Activated T-helper 1 cell treated with anti-CD3 and anti-CD28 coated beads, Interleukin-12 subunit alpha, Interleukin-12 subunit beta, Interleukin-2, Interleukin-4 antibody, amounts not matched to agents 30 ng/mL and 10 ng/mL and 1 ng/mL, durations not matched to agents 14 hours and 24 hours and 36 hours (primary cell): ENCODE measurements at regions not wholly inside any gene's neighbourhood (a gene's known extent, or its start where the extent isn't known, plus 50 kb on each side); places are given as distances from the start of the nearest gene placed in this dataset.
"Not testable (repeated sequence)": the region's sequence is repeated elsewhere in the genome, so short reads cannot be mapped to it uniquely, and the experiment has no call there.

ENCODE experiments used
- DNase-seq: peaks from one replicate; pipeline ENCODE4 v3.0.0; 2021; ENCODE audit warnings: low spot score
- H3K27ac Mint-ChIP-seq: one replicate; pipeline ENCODE4 v1.8.0; 2021; ENCODE audit warnings: mild to moderate bottlenecking, mixed read lengths
- H3K27me3 Mint-ChIP-seq: one replicate; pipeline ENCODE4 v1.8.0; 2022; ENCODE audit warnings: mild to moderate bottlenecking, moderate library complexity, mixed read lengths; ENCODE audit not compliant: insufficient read depth
- H3K36me3 Mint-ChIP-seq: one replicate; pipeline ENCODE4 v1.8.0; 2021; ENCODE audit warnings: low read depth, mixed read lengths
- H3K4me1 Mint-ChIP-seq: one replicate; pipeline ENCODE4 v1.8.0; 2021; ENCODE audit warnings: low read depth, mixed read lengths
- H3K4me3 Mint-ChIP-seq: one replicate; pipeline ENCODE4 v1.8.0; 2021; ENCODE audit warnings: mild to moderate bottlenecking, moderate library complexity, mixed read lengths
- H3K9me3 Mint-ChIP-seq: one replicate; pipeline ENCODE4 v1.8.0; 2021; ENCODE audit warnings: mixed read lengths
- intact Hi-C: fragments of 100-400 bp; cut with micrococcal nuclease; formaldehyde crosslinking; loops from one replicate; pipeline ENCODE4 v1.15.1; 2024

DNA sequence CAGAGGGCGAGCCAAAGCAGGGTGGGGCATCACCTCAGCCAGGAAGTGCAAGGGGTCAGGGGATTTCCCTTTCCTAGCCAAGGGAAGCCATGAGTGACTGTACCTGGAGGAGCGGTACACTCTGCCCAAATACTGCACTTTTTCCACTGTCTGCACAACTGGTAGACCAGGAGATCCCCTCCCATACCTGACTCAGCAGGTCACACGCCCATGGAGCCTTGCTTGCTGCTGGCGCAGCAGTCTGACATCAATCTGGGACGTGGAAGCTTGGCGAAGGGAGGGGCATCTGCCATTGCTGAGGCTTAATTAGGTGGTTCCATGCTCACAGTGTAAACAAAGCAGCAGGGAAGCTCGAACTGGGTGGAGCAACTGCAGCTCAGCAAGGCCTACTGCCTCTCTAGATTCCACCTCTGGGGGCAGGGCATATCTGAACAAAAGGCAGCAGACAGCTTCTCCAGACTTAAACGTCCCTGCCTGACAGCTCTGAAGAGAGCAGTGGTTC, 217.7 kb downstream of the LHFPL1 start:
- intact Hi-C loops, H3K4me3 Mint-ChIP-seq, H3K27me3 Mint-ChIP-seq, DNase-seq, H3K27ac Mint-ChIP-seq, H3K4me1 Mint-ChIP-seq, H3K36me3 Mint-ChIP-seq, H3K9me3 Mint-ChIP-seq: not testable (repeated sequence)

DNA sequence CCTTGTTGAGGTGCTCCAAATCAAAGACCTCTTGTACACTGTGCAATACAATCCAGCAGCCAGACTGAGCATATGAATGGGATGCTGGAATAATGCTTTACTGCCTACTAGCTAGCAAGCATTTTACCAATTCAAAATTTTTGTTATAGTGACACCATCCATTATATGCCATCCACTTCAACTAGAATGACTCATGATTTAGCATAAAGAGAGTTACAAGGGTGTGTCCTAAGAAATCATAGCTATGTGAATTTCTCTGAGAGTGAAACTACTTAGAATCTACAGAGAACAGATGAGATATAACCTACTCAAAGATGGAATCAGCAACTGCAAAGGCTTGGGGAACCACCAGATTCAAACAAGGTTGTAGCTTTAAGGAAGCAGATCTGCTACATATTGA, 221.9 kb downstream of the LHFPL1 start:
- Mint-ChIP-seq H3K4me1 (no peaks in the 10 kb centered on the region), H3K27ac (no peak overlapping the region), H3K27me3 (no peaks in the 10 kb centered on the region), H3K36me3 (no peaks in the 10 kb centered on the region), H3K4me3 (no peak overlapping the region), H3K9me3 (no peaks in the 10 kb centered on the region)
- intact Hi-C loops: no loop called here
- DNase-seq: no peak

DNA sequence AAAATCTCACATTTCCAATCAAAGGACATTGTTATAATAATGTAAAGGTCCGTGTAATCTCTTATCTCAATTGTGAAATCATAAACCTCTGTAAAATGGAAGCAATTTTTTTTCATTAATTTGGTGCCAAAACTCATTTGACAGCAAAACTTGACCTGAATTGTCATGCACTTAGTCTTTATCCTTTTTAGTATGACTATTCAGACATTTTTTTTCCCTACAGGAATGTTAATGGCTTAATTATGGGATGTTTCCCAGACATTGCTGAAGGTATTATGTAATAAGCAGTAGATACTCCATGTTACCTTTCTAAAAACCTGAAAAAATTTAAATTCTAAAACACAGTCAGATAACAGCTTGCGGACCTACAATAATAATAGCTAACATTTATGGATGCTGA, 228.9 kb downstream of the LHFPL1 start:
- H3K9me3 Mint-ChIP-seq: no peaks in the 10 kb centered on the region
- H3K27me3 Mint-ChIP-seq: no peaks in the 10 kb centered on the region

DNA sequence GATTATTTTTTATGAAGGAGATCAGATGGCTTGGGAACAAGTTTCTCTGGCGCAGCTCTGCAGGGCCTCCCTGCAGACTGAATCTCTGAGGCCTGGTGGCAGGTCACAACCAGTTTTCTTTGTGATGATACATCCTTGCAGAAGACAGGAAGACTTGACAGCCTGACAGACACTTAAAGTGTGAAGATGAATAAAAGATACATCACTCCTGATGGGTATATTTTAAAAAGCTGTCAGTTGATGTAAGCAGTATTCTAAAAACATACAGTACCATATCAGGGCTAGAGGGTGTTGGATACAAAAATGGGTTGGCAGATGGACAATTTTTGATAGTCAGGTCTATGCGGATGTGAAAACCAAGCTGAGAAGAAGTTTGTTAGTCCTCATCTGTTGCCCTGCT, 239.5 kb downstream of the LHFPL1 start:
- DNase-seq: no peak
- Mint-ChIP-seq H3K36me3 (no peaks in the 10 kb centered on the region), H3K27ac (no peak overlapping the region), H3K4me1 (no peaks in the 10 kb centered on the region), H3K4me3 (no peak overlapping the region), H3K27me3 (no peaks in the 10 kb centered on the region), H3K9me3 (no peaks in the 10 kb centered on the region)
- intact Hi-C loops: no loop called here

More for the DNA sequence above, 228.9 kb downstream of the LHFPL1 start:
- Mint-ChIP-seq H3K27ac (no peak overlapping the region), H3K36me3 (no peaks in the 10 kb centered on the region), H3K4me3 (no peak overlapping the region), H3K4me1 (no peaks in the 10 kb centered on the region)
- DNase-seq: no peak
- intact Hi-C loops: no loop called here

DNA sequence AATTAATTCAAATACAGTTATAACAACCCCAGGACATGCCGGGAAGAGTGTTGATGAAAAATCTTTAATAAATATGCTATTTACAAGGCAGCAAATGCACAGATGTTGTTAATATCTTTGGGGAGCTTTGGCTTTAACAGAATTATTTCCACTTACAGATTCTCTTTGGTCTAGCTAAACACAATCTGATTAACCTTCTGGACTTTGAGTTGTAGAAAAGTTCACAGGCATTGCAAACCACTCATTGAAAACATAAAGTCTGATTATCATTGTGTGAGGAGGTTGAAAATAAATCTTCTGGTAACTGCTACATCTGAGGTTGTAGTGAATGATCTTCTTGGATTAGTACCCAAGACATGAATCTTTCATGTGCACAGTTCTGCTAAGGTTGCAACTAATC, 255.6 kb downstream of the LHFPL1 start:
- intact Hi-C loops: no loop called here
- no peak overlapping the region for H3K4me3 Mint-ChIP-seq
- H3K27me3 Mint-ChIP-seq: no peaks in the 10 kb centered on the region
- no peak for DNase-seq
- H3K9me3 Mint-ChIP-seq: no peaks in the 10 kb centered on the region
- H3K36me3 Mint-ChIP-seq: no peaks in the 10 kb centered on the region
- no peaks in the 10 kb centered on the region for H3K4me1 Mint-ChIP-seq
- H3K27ac Mint-ChIP-seq: no peak overlapping the region

DNA sequence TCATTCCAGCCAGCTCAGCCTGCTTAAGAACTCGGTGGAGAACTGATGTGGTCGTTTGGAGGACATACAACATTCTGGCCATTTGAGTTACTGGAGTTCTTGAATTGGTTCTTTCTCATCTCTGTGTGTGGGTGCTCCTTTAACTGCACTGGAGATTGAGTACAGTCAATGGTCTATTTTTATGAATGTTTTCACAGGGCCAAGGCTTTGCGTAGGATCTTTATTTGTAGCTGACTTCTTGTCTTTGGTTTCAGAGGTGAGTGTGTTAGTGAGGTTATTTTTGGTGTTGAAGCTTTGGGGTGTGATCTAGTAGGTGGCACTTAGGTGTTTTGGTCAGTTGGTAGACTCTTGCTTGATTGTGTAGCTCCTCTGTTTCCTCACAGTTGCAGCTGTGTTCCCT, 288.4 kb downstream of the LHFPL1 start:
- no peak overlapping the region for H3K27ac Mint-ChIP-seq
- DNase-seq: no peak
- intact Hi-C loops: no loop called here
- no peaks in the 10 kb centered on the region for H3K9me3 Mint-ChIP-seq
- H3K4me3 Mint-ChIP-seq: no peak overlapping the region
- H3K36me3 Mint-ChIP-seq: no peaks in the 10 kb centered on the region
- no peaks in the 10 kb centered on the region for H3K4me1 Mint-ChIP-seq
- H3K27me3 Mint-ChIP-seq: no peaks in the 10 kb centered on the region

DNA sequence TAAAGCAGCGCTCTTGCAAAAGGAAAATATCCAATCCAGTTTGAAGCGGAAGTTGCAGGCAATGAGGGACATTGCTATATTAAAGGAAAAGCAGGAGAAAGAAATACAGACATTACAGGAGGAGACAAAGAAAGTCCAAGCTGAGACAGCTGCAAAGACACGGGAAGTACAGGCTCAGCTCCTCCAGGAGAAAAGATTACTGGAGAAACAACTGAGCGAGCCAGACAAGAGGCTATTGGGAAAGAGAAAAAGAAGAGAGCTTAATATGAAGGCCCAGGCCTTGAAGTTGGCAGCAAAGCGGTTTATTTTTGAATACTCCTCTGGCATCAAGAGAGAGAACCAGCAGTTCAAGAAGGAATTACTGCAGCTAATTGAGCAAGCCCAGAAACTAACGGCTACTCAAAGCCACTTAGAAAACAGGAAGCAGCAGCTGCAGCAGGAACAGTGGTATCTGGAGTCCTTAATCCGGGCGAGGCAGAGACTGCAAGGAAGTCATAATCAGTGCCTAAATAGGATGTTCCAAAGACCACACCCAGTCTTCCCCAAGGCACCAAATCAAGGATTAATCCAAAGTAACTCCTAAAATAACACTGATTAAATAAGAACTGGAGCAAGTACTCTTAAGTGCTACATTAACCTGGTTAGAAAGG, 298.0 kb downstream of the LHFPL1 start:
- H3K27me3 Mint-ChIP-seq, H3K36me3 Mint-ChIP-seq, H3K4me3 Mint-ChIP-seq, DNase-seq, H3K27ac Mint-ChIP-seq, H3K4me1 Mint-ChIP-seq, H3K9me3 Mint-ChIP-seq, intact Hi-C loops: not testable (repeated sequence)

DNA sequence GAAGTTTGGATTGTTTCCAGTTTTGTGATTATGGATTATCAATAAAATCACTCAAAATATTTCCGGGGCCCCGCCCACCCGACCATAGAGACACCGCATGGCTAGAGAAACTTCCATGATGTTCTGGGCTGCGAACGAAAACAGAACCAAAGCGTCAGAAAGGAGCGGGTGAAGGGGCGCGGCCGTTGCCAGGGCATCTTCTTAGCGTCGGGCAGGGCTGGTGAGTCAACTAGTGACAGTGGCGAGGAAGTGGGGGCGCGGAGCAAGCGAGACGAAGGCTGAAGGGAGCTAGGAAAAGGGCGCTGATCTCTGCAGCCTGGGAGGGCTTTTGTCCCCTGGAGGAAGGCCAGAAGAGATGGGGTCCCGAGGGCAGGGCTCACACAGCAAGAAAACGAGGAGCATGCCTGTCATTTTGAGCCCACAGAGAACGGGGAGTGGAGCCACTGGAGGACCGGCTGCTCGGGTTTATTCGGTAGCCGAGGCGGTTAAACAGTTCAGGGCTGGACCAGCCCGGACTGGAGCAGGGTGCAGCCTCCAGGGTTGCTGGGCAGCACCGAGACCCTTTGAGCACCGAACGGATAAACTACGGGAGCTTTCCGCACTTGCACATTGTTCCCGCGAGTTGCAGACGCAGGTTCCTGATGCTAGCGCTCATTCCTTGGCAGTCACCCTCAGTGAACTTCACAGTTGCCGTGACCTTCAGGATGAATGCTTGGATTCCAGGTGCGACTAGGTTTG, 298.1 kb upstream of the TRPC5 start:
- H3K27me3 Mint-ChIP-seq: peaks cover 2% of the 10 kb centered on the region
- no peaks in the 10 kb centered on the region for H3K4me1 Mint-ChIP-seq
- H3K4me3 Mint-ChIP-seq: no peak overlapping the region
- H3K27ac Mint-ChIP-seq: no peak overlapping the region
- H3K9me3 Mint-ChIP-seq: no peaks in the 10 kb centered on the region
- H3K36me3 Mint-ChIP-seq: no peaks in the 10 kb centered on the region
- intact Hi-C loops: no loop called here
- no peak for DNase-seq

DNA sequence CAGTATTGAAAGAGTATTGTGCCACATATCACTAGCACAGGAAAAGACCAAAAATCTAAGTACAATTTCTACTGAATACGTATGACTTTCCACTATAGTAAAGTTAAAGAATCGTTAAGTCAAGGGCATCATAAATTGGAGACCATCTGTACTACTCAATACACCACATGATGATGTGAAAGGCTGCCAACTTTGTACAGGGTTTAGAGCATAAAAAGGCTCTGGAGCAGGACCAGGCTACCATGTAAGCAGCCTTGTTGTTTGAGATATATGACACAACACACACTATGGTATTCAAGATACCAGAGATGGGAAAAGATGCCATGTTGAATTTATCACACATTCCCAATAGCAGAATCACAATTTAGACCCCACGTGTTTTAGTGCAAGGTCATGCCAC, 294.9 kb upstream of the TRPC5 start:
- H3K4me3 Mint-ChIP-seq: no peak overlapping the region
- H3K27ac Mint-ChIP-seq: no peak overlapping the region
- no peaks in the 10 kb centered on the region for H3K36me3 Mint-ChIP-seq
- peaks cover 2% of the 10 kb centered on the region for H3K27me3 Mint-ChIP-seq
- no peaks in the 10 kb centered on the region for H3K9me3 Mint-ChIP-seq
- no peak for DNase-seq
- no peaks in the 10 kb centered on the region for H3K4me1 Mint-ChIP-seq
- intact Hi-C loops: no loop called here

DNA sequence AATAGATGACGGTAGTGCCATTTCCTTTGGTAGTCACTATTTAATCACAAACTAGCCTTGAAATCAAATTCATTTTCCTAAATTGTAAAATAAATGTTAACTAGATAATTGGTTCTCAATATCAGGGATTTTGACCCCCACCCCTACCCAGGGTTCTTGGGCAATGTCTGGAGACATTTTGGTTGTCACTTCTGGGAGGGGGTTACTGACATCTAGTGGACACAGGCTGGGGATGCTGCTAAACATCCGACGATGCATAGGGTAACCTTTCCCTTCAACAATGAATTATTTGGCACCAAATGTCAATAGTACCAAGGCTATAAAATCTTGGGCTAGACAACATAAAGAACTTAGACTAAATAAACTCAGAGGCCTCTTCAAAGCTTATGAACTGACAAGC, 285.8 kb upstream of the TRPC5 start:
- Mint-ChIP-seq H3K4me3 (no peak overlapping the region), H3K27ac (no peak overlapping the region), H3K4me1 (no peaks in the 10 kb centered on the region), H3K27me3 (no peaks in the 10 kb centered on the region), H3K36me3 (no peaks in the 10 kb centered on the region), H3K9me3 (no peaks in the 10 kb centered on the region)
- no peak for DNase-seq
- intact Hi-C loops: no loop called here

DNA sequence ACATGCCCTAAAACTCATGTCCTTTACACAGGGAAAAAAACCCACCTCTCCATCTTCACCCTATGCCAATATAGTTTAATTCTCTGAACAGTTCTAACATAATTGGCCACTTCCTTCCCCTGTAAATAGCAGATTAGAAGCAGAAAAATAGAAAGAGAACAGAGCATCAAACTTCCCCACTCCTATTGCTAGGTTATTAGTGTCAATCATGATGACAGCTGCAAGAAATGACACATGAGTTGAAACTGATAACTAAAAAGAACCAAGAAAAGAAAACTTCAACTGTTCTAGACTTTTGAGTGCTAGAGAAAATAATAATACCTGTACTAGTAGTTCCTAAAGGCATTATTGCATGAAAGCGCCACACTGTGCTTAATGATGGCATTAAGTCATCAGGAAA, 284.5 kb upstream of the TRPC5 start:
- intact Hi-C loops: no loop called here
- H3K4me3 Mint-ChIP-seq: no peak overlapping the region
- H3K27me3 Mint-ChIP-seq: no peaks in the 10 kb centered on the region
- H3K27ac Mint-ChIP-seq: no peak overlapping the region
- no peaks in the 10 kb centered on the region for H3K36me3 Mint-ChIP-seq
- no peaks in the 10 kb centered on the region for H3K4me1 Mint-ChIP-seq
- no peaks in the 10 kb centered on the region for H3K9me3 Mint-ChIP-seq
- DNase-seq: no peak

DNA sequence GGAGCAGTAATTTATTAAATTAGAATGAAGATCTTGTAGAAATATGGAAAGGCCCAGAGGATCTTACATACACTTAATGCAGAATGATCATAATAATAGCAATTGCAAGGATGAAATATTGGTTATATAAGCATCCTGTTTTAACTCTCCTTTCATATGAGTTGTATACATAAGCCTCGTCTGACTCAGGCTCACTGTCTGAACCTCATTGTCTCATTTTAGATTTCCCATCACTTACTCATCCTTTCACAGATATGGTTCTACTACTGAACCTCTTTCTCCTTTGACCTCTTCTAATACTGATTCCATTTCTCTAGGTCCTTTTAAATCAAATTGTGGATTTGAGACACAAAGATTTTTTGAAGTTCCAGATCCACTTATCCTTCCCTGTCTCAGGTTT, 277.3 kb upstream of the TRPC5 start:
- Mint-ChIP-seq H3K4me1 (no peaks in the 10 kb centered on the region), H3K9me3 (no peaks in the 10 kb centered on the region), H3K4me3 (no peak overlapping the region), H3K27ac (no peak overlapping the region), H3K36me3 (no peaks in the 10 kb centered on the region), H3K27me3 (no peaks in the 10 kb centered on the region)
- DNase-seq: no peak
- intact Hi-C loops: no loop called here

DNA sequence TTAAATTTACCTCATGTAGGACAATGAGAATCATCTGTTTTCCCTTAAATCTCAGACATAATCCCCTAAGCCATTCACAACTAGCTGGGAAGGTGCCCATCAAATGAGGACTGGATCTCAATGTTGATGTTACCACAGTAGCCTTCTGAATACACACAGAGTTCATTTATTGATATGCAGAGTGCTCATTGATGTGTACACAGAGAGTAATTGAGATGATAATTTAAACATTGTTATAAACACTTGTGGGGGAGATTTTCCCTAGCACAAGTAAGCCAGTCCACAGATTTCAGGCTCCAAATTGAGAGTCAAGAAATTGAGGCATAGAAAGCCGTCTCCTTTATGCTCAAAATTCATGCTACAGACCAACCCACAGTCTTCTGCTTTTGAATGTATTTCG, 273.4 kb upstream of the TRPC5 start:
- no peaks in the 10 kb centered on the region for H3K27me3 Mint-ChIP-seq
- H3K9me3 Mint-ChIP-seq: no peaks in the 10 kb centered on the region
- H3K4me3 Mint-ChIP-seq: no peak overlapping the region
- no peaks in the 10 kb centered on the region for H3K4me1 Mint-ChIP-seq
- intact Hi-C loops: no loop called here
- H3K36me3 Mint-ChIP-seq: no peaks in the 10 kb centered on the region
- no peak for DNase-seq
- no peak overlapping the region for H3K27ac Mint-ChIP-seq
